ENCODE measurements at regions not wholly inside any gene's neighbourhood (a gene's known extent, or its start where the extent isn't known, plus 50 kb on each side); places are given as distances from the start of the nearest gene placed in this dataset.

DNA sequence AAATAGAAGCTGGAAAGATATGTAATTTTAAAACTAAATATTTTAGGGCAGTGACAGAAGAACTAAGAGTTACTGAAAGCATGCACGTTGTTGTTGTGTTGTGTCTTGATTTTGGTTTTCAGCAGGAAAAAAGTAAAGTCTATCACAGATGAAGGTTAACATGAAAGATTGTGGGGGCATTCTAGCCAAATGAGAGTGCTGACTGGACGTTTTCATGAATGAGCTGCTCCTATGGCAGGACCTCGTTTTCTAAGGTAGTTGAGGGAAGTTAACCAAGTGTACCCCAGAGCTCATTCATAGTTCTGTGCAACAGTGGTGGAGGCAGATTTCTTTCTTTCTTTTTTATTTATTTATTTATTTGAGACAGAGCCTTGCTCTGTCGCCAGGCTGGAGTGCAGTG is 194.6 kb upstream of the IRS2 start:
- TF ChIP-seq EZH2phosphoT487 (IDR thresholded peaks at IDR 0.05; ENCODE audit: insufficient read depth, low read depth) (no peak), EZH2 (IDR thresholded peaks at IDR 0.05; ENCODE audit: insufficient read depth, poor library complexity, severe bottlenecking) (no peak)

Measured in GM23248 (cell line).